ENCODE measurements at regions not wholly inside any gene's neighbourhood (a gene's known extent, or its start where the extent isn't known, plus 50 kb on each side); places are given as distances from the start of the nearest gene placed in this dataset.

GRCh38 chr4:123955167-123955800 is 558.7 kb downstream of the SPRY1 start:
- Histone ChIP-seq H3K9me2 (replicated peaks; ENCODE audit: insufficient read depth, low read length) (no peaks in the 10 kb centered on the region), H4K20me1 (ENCODE audit: insufficient read depth, low read length) (no peaks in the 10 kb centered on the region), H3K4me2 (ENCODE audit: low read depth, low read length) (no peak overlapping the region), H3K4me3 (ENCODE audit: low read length) (no peak overlapping the region), H3K36me3 (replicated peaks; ENCODE audit: insufficient read depth, low read length) (no peaks in the 10 kb centered on the region), H3K9me3 (replicated peaks; ENCODE audit: insufficient read depth, low read length) (no peaks in the 10 kb centered on the region), H3K27me3 (replicated peaks; ENCODE audit: insufficient read depth, low read length) (no peaks in the 10 kb centered on the region), H3K27ac (ENCODE audit: low read length) (no peak overlapping the region), H3K4me1 (ENCODE audit: low read length) (no peaks in the 10 kb centered on the region), H2AFZ (ENCODE audit: low read length) (no peak overlapping the region), H3K9ac (ENCODE audit: low read length) (no peak overlapping the region), H3F3A (ENCODE audit: insufficient read depth, low read length) (no peaks in the 10 kb centered on the region), H3K79me2 (ENCODE audit: low read length) (no peaks in the 10 kb centered on the region)
- no peak for DNase-seq
- no peak for TF ChIP-seq EZH2phosphoT487 (IDR thresholded peaks at IDR 0.05; ENCODE audit: low read length)
- TF ChIP-seq EZH2 (optimal IDR thresholded peaks at IDR 0.05; ENCODE audit: low read depth, low read length): no peak
- TF ChIP-seq CTCF (IDR thresholded peaks at IDR 0.05; ENCODE audit: low read length): no peak

GRCh38 chr4:123956204-123956603 is 559.6 kb downstream of the SPRY1 start:
- Histone ChIP-seq H4K20me1 (ENCODE audit: insufficient read depth, low read length) (no peaks in the 10 kb centered on the region), H3F3A (ENCODE audit: insufficient read depth, low read length) (no peaks in the 10 kb centered on the region), H3K9me3 (replicated peaks; ENCODE audit: insufficient read depth, low read length) (no peaks in the 10 kb centered on the region), H3K9me2 (replicated peaks; ENCODE audit: insufficient read depth, low read length) (no peaks in the 10 kb centered on the region), H3K9ac (ENCODE audit: low read length) (no peak overlapping the region), H3K79me2 (ENCODE audit: low read length) (no peaks in the 10 kb centered on the region), H3K4me2 (ENCODE audit: low read depth, low read length) (no peak overlapping the region), H3K4me3 (ENCODE audit: low read length) (no peak overlapping the region), H3K27me3 (replicated peaks; ENCODE audit: insufficient read depth, low read length) (no peaks in the 10 kb centered on the region), H2AFZ (ENCODE audit: low read length) (no peak overlapping the region), H3K36me3 (replicated peaks; ENCODE audit: insufficient read depth, low read length) (no peaks in the 10 kb centered on the region), H3K27ac (ENCODE audit: low read length) (no peak overlapping the region), H3K4me1 (ENCODE audit: low read length) (no peaks in the 10 kb centered on the region)
- no peak for DNase-seq
- TF ChIP-seq CTCF (IDR thresholded peaks at IDR 0.05; ENCODE audit: low read length) (no peak), EZH2phosphoT487 (IDR thresholded peaks at IDR 0.05; ENCODE audit: low read length) (no peak), EZH2 (optimal IDR thresholded peaks at IDR 0.05; ENCODE audit: low read depth, low read length) (no peak)

- Histone ChIP-seq H3K27me3 (replicated peaks; ENCODE audit: insufficient read depth, low read length) (no peaks in the 10 kb centered on the region), H3K9me2 (replicated peaks; ENCODE audit: insufficient read depth, low read length) (no peaks in the 10 kb centered on the region), H2AFZ (ENCODE audit: low read length) (no peak overlapping the region), H3K4me3 (ENCODE audit: low read length) (no peak overlapping the region), H3K79me2 (ENCODE audit: low read length) (no peaks in the 10 kb centered on the region), H3K4me1 (ENCODE audit: low read length) (no peaks in the 10 kb centered on the region), H3K9ac (ENCODE audit: low read length) (no peak overlapping the region), H4K20me1 (ENCODE audit: insufficient read depth, low read length) (no peaks in the 10 kb centered on the region), H3F3A (ENCODE audit: insufficient read depth, low read length) (no peaks in the 10 kb centered on the region), H3K36me3 (replicated peaks; ENCODE audit: insufficient read depth, low read length) (no peaks in the 10 kb centered on the region), H3K4me2 (ENCODE audit: low read depth, low read length) (no peak overlapping the region), H3K27ac (ENCODE audit: low read length) (no peak overlapping the region), H3K9me3 (replicated peaks; ENCODE audit: insufficient read depth, low read length) (no peaks in the 10 kb centered on the region)
- no peak for TF ChIP-seq EZH2 (optimal IDR thresholded peaks at IDR 0.05; ENCODE audit: low read depth, low read length)
- TF ChIP-seq EZH2phosphoT487 (IDR thresholded peaks at IDR 0.05; ENCODE audit: low read length): no peak
- TF ChIP-seq CTCF (IDR thresholded peaks at IDR 0.05; ENCODE audit: low read length): no peak
- DNase-seq: no peak
These were observed 570.6 kb downstream of the SPRY1 start for GRCh38 chr4:123966990-123967769.

Data from MM.1S (cell line).